ENCODE measurements at regions not wholly inside any gene's neighbourhood (a gene's known extent, or its start where the extent isn't known, plus 50 kb on each side); places are given as distances from the start of the nearest gene placed in this dataset.

GRCh38 chr5:138629392-138629791 is 54.2 kb upstream of the HSPA9 start:
- TF ChIP-seq CTCF (IDR thresholded peaks at IDR 0.05): no peak
- TF ChIP-seq, protein P1, sequence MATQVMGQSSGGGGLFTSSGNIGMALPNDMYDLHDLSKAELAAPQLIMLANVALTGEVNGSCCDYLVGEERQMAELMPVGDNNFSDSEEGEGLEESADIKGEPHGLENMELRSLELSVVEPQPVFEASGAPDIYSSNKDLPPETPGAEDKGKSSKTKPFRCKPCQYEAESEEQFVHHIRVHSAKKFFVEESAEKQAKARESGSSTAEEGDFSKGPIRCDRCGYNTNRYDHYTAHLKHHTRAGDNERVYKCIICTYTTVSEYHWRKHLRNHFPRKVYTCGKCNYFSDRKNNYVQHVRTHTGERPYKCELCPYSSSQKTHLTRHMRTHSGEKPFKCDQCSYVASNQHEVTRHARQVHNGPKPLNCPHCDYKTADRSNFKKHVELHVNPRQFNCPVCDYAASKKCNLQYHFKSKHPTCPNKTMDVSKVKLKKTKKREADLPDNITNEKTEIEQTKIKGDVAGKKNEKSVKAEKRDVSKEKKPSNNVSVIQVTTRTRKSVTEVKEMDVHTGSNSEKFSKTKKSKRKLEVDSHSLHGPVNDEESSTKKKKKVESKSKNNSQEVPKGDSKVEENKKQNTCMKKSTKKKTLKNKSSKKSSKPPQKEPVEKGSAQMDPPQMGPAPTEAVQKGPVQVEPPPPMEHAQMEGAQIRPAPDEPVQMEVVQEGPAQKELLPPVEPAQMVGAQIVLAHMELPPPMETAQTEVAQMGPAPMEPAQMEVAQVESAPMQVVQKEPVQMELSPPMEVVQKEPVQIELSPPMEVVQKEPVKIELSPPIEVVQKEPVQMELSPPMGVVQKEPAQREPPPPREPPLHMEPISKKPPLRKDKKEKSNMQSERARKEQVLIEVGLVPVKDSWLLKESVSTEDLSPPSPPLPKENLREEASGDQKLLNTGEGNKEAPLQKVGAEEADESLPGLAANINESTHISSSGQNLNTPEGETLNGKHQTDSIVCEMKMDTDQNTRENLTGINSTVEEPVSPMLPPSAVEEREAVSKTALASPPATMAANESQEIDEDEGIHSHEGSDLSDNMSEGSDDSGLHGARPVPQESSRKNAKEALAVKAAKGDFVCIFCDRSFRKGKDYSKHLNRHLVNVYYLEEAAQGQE (IDR thresholded peaks at IDR 0.05; ENCODE audit: insufficient read depth in 1 of 2, low read depth in 2 of 2, low read length in 1 of 2): no peak
- no peak for TF ChIP-seq POLR2AphosphoS5 (IDR thresholded peaks at IDR 0.05; ENCODE audit: low read depth, low read length)
- no peak for TF ChIP-seq SIN3A (IDR thresholded peaks at IDR 0.05; ENCODE audit: borderline replicate concordance, insufficient read depth, low read depth, low read length)
- no peak for TF ChIP-seq TCF7L2 (IDR thresholded peaks at IDR 0.05; ENCODE audit: low read depth, low read length)
